GM21526 (cell line): ENCODE measurements at regions not wholly inside any gene's neighbourhood (a gene's known extent, or its start where the extent isn't known, plus 50 kb on each side); places are given as distances from the start of the nearest gene placed in this dataset.

ENCODE experiments used
- ATAC-seq: cut with Tn5 transposase; IDR thresholded peaks from one replicate; pipeline ENCODE4 v1.9.1; 2021; ENCODE audit warnings: moderate library complexity; ENCODE audit not compliant: unreplicated experiment, low FRiP score

DNA sequence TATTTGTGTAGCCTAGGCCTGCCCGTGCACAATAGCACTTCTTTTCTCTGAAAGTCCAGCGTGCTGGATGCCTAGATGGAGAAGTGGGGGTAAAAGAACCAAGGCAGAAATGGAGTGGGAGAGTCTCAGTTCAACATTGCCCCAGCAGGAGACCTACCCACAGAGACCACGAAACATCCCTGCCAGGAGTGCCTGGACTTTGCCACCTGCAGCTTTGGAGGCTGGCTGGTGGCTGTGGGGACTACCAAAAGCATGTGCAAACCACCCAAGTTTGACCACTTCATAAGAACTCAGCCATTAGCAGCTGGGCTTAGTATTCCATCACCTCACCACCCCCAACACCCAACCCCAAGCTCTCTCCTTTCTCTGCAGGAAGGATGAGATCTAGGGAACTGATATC lies 416.9 kb upstream of the ID2 start:
- ATAC-seq: no peak

DNA sequence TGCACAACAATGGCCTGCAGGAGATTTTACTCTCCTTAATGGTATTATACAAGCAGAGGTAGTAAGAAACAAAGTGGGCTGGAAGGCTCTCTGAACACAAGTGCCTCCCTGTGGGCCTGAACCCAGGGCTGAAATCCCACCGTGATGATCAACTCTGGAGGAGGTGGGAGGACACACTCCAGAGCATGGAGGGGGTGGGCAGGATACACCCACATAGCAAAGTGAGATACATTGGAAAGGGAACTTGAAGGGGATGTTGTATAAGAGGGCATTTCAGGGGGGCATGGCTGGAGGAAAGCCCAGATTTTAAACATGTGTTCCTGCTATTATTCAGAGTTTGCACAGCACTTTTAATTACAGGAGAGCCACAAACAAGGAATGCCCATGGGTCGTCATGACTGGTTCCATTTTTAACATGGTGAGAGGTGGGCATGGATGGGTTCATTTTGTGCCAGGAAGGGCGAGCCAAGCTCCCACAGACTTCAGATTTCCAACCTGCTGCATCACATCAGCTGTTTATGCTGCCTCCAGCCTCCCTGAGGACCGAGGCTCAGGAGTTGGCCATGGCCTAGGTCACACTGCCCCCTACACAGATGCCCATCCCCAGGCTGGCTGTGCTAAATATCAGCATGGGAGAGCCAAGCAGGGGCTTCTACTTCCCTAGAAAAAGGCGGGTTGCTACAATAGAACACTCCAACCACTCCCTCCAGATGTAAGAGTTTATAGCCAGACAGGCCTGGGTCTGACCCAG lies 416.2 kb upstream of the ID2 start:
- ATAC-seq: no peak

DNA sequence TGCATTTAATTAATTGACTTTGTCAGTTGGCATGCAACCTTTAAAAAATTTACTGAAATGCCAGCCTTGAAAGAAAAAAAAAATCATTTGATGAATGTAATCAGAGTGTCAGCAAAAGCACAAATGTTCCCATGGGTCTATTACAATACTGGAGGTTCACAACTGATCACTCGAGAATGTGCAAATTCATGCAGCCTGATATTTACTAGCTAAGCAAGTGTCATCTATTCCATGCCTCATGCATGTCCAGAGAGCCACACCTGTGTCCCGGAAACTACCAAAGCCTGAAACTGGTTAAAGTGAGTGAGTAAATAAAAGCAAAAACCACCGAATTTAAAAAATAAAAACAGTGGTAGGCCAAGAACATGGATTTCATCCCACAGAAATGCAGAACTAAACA lies 415.3 kb upstream of the ID2 start:
- no peak for ATAC-seq

DNA sequence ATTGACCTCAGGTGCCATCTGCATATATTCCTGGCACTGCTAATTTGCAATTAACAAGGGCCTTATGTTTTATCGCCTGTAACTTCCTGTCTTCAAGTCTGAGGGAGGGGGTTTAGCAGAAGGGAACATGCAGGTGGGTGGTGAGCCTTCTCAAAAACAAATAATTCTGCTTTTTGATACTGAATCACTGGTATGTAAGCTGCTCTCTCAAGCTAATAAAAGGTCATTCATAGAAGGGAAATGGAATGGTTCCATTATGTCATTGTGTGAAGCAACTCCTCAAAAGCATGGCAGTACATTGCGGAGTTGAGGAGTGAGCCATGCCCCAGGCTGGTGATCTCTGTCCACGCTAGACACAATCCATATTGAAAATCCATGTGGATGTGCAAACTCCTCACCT lies 414.8 kb upstream of the ID2 start:
- no peak for ATAC-seq

DNA sequence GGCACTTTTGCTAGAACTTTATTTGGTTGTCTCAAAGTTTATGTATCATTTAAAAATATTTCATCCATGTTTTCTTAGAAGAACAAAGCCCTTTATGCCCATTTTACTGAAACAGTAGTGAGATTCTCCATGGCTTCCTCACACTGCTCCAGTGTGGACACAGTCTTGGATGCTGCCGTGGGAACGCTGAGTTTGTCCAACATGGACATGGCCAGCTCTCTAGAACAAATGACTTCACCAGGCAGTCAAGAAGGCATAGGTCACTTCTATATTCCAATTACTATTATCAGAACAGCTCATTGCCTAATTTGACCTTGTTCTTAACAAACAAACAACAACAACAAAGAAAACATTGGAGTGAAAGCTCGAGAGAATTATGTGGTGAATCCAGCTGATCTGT lies 414.1 kb upstream of the ID2 start:
- ATAC-seq: no peak

DNA sequence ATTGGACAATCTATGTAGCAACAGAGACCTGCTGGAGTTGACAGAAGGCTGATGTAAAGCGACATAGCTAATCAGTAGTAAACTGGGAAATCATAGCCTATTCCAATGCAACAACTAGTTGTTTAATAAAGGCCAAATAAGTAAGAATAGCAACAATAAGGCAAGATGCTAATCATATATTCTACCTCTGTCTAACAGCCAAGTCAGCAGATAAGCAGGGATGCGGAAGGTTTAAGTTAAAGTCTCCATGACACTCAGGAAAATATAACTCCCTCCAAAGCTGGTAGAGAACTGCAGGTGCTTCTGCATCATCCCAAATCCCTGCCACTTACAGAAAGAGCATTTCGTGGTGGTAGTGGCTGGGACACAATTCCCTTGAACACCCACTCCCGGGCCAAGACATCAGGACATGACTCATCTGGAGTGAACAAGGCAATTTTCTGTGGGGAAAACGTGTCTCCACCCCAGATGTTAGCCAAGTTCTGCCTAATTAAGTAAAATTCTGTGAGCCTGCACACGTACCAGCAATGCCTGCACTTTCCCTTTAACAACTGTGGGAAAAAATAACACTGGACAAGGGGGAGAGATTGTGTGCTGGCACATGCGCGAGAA lies 413.6 kb upstream of the ID2 start:
- ATAC-seq: no peak

DNA sequence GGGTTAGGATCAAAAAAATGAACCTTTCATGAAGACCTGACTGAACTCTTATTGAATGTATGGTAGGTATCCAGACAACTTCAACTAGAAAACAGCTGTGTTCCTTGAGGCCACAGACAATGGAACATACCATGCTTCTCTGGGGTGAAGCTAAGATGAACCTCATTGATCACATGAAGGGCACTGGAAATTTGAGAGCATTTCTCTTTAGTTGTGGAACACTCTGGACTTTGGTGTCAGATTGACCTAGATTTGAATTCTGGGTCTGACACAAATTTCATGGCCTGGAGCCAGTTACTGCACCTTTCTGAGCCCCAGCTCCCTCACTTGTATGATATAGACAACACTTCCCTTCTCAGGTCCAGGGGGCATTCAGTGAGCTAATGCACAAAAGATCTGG lies 411.2 kb upstream of the ID2 start:
- no peak for ATAC-seq

DNA sequence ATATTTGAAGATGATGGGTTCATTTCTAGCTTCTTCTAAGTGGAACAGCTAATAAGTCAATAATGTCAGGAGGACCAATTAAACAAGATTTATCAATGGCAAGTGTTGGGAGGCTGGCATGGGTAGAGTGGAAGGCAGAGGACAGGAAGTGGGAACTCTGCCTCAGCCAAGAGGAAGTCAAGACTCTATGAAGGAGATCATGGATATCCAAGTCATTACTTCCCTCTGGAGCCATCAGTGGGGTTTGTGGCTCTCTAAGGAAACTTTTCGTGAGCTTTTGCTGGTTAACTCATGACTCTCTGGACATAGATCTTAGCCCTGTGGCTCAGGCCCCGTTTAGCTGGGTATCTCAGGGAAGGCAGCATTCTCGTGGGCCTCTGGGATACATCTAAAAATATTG lies 410.4 kb upstream of the ID2 start:
- no peak for ATAC-seq

DNA sequence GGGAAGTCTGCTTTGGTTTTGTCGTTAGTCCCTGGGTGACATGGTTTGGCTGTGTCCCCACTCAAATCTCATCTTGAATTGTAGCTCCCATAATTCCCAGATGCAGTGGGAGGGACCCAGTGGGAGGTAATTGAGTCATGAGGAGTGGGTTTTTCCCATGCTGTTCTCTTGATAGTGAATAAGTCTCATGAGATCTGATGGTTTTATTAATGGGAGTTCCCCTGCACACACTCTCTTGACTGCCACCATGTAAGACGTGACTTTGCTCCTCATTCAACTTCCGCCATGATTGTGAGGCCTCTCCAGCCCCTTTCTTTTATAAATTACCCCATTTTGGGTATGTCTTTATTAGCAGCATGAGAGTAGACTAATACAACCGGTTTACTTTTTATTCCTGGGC lies 405.8 kb upstream of the ID2 start:
- ATAC-seq: no peak

DNA sequence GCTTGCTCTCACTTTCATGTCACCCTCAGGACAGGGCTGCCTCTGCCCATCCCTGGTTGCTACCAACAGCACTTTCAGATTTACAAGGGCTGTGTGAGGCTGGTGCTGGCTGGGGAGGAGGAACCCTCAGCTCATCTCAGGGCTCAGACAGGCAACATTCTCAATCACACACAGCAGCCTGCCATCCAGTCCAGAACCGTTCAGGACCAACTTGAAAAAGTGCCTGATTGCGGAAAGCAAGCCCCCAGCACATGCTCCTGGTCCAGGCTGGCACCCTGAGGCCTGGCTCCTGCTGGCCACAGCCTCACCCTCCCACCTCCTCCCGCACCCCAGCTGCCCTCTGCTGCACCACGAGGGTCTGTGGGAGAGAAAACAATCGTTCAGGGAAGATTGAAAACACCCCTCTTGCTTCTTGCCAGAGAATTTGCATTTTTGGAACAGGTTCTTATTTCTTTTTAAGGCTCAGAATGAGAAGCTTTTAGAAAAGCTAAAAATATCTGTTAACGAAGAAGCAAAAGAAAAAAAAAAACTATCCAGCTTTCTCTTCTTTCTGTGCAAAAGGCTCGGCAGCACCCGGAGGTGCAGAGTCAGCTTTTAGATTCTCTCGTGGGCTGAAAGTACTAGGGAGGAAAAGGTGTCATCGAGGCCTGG lies 403.8 kb upstream of the ID2 start:
- no peak for ATAC-seq

DNA sequence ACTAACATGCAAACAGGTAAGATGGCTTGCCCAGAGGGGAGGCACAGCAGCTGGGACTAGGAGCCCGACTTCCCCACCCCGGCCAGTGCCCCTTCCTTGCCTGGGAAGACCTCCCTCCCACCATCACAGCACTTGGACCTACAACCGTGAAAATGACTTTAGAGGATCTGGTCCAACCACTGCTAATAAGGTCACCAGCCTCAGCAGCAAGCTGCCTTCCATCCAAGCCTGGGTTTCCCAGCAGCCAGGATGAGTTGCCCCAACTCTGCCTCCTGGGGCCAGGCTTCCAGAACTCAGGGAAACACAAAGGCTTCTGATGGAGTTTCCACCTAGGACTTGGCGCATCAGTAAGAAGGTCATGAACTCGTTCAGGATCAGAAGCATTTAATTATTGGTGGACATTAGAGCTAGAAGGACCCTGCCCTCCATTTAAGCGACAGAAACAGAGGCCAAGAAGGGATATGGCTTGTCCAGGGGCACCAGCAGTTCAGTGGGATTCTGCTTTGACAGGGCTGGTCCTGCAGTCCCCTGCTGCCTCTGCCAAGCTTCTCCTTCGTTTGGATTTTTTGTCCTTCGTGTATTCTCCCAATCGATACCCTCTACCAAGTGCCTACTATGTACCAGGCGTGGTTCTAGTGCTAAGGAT lies 403.0 kb upstream of the ID2 start:
- no peak for ATAC-seq

DNA sequence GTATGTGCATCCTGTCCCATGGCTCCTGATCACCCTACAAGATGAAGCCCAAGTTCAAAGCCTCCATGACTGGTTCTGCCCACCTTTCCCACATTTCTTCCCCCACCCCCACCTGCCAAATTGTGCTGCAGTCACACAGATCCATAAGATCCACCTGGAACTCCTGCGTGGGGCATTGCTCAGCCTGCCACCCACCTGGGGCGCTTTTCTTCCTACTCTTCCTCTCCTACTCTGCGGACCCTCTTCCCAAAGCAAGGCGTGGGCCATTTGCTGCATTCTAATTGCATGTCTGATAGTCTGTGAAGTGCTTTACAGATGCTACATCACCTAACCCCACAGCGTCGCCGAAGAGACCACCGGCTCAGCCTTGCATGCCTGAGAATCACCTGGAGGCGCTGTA lies 402.4 kb upstream of the ID2 start:
- no peak for ATAC-seq

DNA sequence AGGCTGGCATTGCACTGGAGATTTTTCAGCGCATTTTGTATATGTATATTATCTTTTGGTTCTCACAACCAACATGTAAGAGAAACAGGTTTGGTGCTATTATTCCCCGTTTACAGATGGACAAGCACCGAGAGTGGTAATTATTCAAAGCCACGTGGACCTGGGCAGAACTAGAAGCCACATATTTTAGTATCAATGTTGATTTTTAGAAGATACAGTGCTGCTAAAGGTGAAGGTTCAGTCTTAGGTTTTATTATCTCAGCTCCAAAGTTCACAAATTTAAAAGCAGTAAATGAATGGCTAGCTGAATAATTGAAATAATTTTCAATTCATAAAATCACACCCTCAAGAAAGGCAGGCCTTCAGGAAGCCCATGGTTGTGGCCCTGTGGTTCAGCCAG lies 400.6 kb upstream of the ID2 start:
- no peak for ATAC-seq

DNA sequence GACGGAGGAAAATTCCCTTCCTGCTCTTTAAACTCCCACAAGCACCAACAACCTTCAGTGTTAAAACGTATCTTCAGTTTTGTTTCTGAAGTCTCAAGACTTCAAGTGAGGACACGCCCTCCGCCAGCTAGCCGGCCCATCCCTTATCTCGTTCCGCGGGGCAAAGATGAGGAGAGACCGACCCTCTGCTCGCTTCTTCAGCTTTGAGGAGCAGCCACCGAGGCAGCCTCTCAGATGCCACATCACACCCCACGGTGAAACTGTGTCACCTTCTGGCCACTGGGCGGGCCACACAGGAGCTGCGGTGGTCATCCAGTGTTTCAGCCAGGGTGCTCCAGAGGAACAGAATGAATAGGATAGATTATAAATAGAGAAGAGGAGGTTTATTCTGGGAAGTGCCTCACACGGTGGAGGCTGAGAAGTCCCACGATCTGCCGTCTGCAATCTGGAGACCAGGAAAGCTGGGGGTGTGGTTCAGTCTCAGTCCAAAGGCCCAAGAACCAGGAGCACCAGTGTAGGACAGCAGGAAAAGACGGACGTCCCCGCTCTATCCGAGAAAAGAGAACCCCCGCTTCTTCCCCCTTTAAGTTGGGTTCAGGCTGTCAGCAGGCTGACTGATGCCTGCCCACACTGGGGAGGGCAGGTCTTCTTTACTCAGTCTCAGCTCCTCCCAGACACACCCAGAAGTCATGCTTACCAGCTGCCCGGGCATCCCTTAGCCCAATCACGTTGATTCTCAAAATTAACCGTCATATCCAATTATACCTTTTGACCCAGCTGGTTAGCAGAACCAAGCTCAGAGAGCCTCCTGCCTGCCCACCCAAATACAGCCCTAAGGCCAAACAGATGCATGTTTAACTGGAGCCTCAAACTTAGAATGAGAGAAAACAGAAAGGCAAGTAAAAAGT lies 399.7 kb upstream of the ID2 start:
- no peak for ATAC-seq

DNA sequence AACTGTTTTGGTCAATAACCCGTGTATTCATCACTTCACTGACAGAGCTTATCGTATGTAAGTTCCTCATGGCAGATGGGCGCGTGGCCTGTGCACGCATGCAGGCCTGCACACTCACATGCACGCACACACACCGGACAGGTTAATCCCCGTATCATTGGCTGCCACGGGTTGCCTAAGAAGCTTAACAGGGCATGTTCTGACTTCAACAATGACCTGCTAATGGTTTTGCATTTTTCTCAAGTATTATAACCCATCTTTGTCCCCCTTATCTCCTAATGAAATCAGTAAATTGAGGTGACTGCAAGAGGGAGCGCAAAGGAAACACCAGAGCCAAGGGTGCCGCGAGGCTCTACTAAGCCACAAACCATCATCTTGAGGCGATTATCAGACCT lies 399.0 kb upstream of the ID2 start:
- no peak for ATAC-seq

DNA sequence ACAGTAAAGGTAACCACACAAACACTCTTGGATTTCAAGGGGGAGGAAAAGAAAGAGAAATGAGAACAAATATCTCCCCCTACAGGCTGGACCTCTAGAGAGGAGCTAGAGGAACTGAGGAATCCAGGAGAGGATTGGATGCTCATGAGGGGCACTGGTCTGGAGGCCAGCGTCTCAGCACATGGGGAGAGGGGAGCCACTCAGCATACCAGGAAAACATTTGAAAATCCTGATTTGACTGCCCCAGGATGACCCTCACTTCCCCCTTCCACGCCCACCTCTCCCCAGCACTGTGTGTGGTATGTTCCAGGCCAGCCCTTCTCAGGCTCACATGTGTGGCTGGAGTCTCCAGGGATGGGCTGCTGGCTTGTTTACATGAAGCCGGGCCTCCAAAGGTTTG lies 396.8 kb upstream of the ID2 start:
- no peak for ATAC-seq

DNA sequence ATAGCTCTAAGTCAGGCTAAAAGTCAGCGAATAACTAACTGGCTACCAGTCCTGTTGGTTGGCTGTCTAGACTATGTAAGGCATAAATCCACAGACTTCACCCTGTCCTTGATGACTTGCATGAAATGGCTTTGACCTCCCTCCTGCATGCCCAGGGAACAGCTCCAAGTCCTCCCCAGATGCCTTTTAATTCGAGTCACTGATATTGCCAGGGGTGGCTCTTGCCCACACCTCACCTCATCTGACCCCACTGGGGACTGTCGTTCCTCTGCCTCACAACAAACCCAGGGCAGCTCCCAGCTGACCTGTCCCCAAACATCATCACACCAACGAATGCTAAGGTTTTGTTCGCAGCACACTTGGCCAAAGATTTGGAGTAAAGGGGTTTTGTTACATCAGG lies 396.0 kb upstream of the ID2 start:
- no peak for ATAC-seq

DNA sequence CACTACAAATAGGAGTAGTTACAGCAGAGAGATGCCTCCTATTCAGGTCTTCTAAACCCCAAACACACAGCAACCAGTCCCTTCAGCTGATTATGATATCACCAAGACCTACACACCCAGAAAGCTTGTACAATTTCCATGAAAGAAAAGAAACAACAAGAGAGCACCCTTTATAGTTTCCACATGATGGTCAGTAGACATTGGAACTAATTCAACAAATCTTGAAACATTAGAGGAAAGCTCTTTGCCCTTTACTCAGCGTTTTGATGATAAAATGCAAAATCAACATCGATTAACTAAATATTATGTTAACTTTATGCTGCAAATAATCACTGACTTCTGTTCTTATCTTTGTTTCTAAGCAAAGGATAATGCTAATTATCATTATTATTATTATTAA lies 393.6 kb upstream of the ID2 start:
- ATAC-seq: no peak

DNA sequence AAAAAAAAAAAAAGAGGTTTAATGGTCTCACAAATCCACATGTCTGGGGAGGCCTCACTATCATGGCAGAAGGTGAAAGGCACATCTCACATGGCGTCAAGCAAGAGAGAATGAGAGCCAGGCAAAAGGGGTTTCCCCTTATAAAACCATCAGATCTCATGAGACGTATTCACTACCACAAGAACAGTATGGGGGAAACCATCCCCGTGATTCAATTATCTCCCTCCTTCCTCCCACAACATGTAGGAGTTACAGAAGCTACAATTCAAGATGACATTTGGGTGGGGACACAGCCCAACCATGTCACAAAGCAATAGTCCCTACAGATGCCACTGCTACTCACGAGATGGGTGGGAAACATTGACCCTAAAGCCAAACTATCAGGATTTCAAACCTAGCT lies 392.7 kb upstream of the ID2 start:
- ATAC-seq: no peak

DNA sequence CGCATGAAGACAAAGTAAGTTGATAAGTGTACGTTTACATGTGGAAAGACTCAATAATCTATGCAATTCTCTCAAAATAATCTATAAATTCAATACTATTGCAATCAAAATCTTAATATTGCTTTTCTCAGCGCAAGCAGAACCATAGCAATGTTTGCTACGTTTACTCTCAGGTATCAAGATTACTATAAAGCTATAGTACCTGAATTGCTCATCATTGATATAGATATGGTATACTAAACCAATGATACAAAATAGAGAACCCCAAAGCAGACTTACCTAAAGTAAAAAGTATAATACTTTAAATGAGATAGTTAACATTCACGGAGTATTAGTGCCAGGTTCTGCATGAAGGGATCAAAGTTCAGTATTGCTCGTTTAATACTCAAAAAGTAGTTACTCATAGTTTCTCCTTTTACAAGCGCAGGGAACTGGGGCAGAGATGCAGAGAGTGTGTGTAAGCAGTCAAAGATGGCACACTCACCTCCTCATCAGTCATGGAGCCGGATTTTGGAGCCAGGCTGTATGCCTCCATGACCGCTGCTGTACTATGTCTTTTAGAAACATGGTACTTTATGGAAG lies 391.0 kb upstream of the ID2 start:
- no peak for ATAC-seq
